T-helper 2 cell treated with Interferon-gamma antibody and Interleukin-4, amounts not matched to agents 5 μg/mL and 100 μg/mL, for 36 hours (primary cell): ENCODE measurements at regions not wholly inside any gene's neighbourhood (a gene's known extent, or its start where the extent isn't known, plus 50 kb on each side); places are given as distances from the start of the nearest gene placed in this dataset.

Source experiments
- DNase-seq: peaks from one replicate; pipeline ENCODE4 v3.0.0; 2021; ENCODE audit warnings: low spot score
- H3K27ac Mint-ChIP-seq: one replicate; pipeline ENCODE4 v1.8.0; 2021; ENCODE audit warnings: mild to moderate bottlenecking, mixed read lengths
- H3K27me3 Mint-ChIP-seq: one replicate; pipeline ENCODE4 v1.8.0; 2021; ENCODE audit warnings: low read depth, mixed read lengths
- H3K36me3 Mint-ChIP-seq: one replicate; pipeline ENCODE4 v1.8.0; 2021; ENCODE audit warnings: low read depth, mixed read lengths
- H3K4me1 Mint-ChIP-seq: one replicate; pipeline ENCODE4 v1.8.0; 2021; ENCODE audit warnings: low read depth, mixed read lengths
- H3K4me3 Mint-ChIP-seq: one replicate; pipeline ENCODE4 v1.8.0; 2022; ENCODE audit warnings: mild to moderate bottlenecking, moderate library complexity, mixed read lengths
- H3K9me3 Mint-ChIP-seq: one replicate; pipeline ENCODE4 v1.8.0; 2021; ENCODE audit warnings: mixed read lengths

DNA sequence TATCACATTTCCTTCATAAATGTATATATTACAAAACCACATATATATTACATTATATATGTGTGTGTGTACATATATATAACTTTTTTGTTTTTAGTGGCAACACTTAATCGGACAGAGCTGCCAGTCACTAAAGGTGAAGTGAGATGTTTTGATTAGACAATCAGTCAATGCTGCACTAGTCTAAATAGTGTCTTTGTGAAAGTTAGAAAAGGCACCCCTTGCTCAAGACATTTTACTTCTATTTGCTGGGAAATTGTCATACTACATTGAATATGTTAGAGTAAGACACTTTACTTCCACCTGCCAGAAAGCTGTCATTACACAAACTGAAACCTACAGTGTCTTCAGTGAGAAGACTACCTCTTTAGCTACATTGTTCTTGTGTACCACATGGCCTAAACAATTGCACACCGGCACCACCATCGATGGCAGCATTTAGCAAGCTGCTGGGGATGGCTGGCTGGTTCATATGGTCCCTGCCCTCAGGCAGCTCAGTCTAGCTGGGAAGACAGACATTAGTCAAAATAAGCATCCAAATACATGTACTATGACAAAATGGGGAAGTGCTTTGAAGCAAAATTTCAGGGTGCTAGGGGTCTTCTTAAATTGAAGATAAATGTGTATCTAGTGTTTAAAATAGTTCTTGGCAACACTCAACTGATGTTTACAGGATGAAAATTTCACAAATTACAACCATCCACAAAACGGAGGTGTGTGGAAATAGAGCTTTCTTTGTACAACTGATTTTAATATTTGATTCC lies 148.1 kb upstream of the GATB start:
- DNase-seq = no peak
- Mint-ChIP-seq H3K36me3 (no peaks in the 10 kb centered on the region), H3K9me3 (peaks cover 8% of the 10 kb centered on the region), H3K4me1 (peaks cover 4% of the 10 kb centered on the region), H3K27me3 (peaks cover 6% of the 10 kb centered on the region), H3K27ac (no peak overlapping the region), H3K4me3 (no peak overlapping the region)

DNA sequence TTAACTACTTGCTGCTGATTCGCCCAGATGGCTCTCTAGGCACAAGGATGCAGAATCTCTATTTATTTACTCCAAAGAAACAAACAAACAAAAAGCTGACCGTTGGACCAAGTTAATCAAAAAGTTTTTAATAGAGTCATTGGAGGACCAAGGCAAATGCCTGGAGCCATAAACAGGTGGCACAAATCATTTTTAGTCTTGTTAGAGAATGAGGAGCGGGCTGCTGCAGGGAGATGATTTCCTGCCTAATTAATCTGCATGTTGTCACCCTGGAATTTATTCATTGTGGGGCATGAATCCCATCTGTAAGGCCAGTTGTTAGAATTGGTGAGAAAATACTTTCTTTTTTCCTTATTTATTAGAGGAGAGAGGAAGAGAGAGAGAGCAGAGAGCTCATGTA lies 147.4 kb upstream of the GATB start:
- Mint-ChIP-seq H3K36me3 (no peaks in the 10 kb centered on the region), H3K27ac (no peak overlapping the region), H3K4me1 (peaks cover 4% of the 10 kb centered on the region)

DNA sequence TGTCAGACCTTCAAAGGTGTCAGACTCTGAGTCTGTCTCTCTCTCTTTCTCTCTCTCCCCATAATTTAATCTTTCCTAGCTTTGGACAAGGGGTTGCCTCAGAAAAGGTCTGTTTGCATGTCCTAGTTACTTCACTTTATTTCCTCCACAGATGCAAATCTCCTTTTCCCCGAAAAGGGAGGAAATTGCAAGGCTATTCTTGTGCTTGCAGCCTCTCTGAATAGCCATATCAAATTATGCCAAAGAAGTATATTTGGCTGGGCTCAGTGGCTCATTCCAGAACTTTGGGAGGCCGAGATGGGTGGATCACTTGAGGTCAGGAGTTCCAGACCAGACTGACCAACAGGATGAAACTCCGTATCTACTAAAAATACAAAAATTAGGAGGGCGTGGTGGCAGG lies 145.6 kb upstream of the GATB start:
- Mint-ChIP-seq H3K27me3 (peaks cover 6% of the 10 kb centered on the region), H3K27ac (no peak overlapping the region), H3K36me3 (peaks cover 3% of the 10 kb centered on the region), H3K9me3 (peaks cover 22% of the 10 kb centered on the region), H3K4me3 (no peak overlapping the region), H3K4me1 (peaks cover 4% of the 10 kb centered on the region)
- DNase-seq = no peak

More for the DNA sequence above, 147.4 kb upstream of the GATB start:
- H3K27me3 Mint-ChIP-seq = peaks cover 6% of the 10 kb centered on the region
- no peak overlapping the region for H3K4me3 Mint-ChIP-seq
- no peak for DNase-seq
- H3K9me3 Mint-ChIP-seq = peaks cover 11% of the 10 kb centered on the region

DNA sequence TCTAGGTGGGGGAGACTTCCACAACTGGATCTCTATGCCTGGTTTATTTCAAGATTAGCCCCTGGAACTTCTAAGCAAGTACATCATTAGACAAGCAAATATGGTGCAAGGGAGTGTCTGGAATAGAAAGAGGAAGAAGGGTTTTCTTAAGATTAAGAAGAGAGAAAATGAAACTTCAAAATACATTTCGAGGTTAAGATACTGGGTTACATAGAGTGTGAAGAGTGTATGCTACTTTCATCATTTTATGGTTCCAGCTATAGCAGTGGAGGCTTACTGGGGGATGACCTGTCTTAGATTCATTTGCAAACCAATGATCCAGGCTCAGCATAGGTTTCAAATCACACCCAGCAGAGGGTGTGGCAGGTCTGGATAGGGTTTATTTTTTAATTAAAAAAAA lies 144.4 kb upstream of the GATB start:
- Mint-ChIP-seq H3K27me3 (peaks cover 6% of the 10 kb centered on the region), H3K9me3 (peaks cover 22% of the 10 kb centered on the region), H3K27ac (no peak overlapping the region), H3K4me1 (peaks cover 4% of the 10 kb centered on the region), H3K36me3 (peaks cover 3% of the 10 kb centered on the region), H3K4me3 (no peak overlapping the region)
- DNase-seq = no peak

DNA sequence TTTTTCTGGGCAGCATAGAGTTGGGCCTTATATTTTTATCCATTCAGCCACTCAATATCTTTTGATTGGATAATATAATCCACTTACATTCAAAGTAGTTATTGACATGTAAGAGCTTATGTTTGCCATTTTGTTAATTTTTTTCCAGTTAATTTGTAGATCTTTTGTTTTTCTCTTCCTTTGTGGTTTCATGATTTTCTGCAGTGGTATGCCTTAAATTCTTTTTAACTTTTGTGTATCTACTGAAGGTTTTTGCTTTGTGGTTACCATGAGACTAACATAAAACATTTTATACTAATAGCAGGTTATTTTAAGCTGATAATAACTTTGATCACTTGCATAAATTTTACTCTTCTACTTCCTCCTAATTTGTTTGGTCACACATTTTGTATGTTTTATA lies 140.8 kb upstream of the GATB start:
- H3K27ac Mint-ChIP-seq = no peak overlapping the region
- peaks cover 3% of the 10 kb centered on the region for H3K27me3 Mint-ChIP-seq
- H3K4me1 Mint-ChIP-seq = peaks cover 3% of the 10 kb centered on the region
- H3K9me3 Mint-ChIP-seq = peaks cover 25% of the 10 kb centered on the region
- H3K36me3 Mint-ChIP-seq = peaks cover 3% of the 10 kb centered on the region
- H3K4me3 Mint-ChIP-seq = no peak overlapping the region
- no peak for DNase-seq

DNA sequence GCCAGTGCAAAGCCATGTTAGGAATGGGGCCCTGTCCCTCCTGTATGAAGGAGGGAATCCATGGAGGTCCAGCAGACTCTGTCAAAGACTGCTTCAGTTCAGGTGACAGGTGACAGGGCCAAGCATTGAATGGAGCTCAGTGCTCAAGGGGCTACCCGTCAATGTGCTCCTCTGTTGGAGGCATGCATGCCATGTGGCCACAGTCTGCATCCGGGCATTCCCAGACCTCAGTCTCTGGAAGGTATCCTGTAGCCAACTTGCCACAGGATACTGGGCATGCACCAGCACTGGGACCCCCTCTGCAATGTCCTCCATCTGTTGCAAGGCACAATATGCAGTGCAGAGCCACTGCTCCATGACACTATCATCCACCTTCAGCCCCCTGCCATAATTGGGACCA lies 136.1 kb upstream of the GATB start:
- H3K4me3 Mint-ChIP-seq = no peak overlapping the region

DNA sequence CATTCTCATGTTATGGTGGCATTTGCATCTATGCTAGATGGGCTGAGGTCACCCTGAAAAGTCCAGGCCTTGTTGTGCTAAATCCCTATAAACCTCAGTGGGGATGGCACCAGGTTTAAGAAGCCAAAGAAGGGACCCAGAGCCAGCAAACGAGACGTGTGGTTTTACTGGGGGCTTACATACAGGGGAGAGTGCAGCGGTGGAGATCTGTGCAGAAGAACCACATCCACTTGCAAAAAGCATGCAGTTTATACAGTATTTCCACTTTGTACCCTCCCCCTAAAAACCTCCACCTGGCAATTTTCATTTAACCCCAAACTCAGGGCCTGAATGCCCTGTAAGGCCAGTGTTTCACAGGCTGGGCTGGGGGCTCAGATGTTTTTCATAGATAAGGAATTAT lies 134.9 kb upstream of the GATB start:
- no peak for DNase-seq
- no peak overlapping the region for H3K4me3 Mint-ChIP-seq
- no peaks in the 10 kb centered on the region for H3K36me3 Mint-ChIP-seq
- H3K4me1 Mint-ChIP-seq = no peaks in the 10 kb centered on the region
- peaks cover 3% of the 10 kb centered on the region for H3K9me3 Mint-ChIP-seq
- H3K27me3 Mint-ChIP-seq = no peaks in the 10 kb centered on the region
- H3K27ac Mint-ChIP-seq = no peak overlapping the region

More for the DNA sequence above, 136.1 kb upstream of the GATB start:
- no peak overlapping the region for H3K27ac Mint-ChIP-seq
- H3K9me3 Mint-ChIP-seq = peaks cover 3% of the 10 kb centered on the region
- no peak for DNase-seq
- H3K4me1 Mint-ChIP-seq = no peaks in the 10 kb centered on the region
- H3K27me3 Mint-ChIP-seq = no peaks in the 10 kb centered on the region
- H3K36me3 Mint-ChIP-seq = no peaks in the 10 kb centered on the region

DNA sequence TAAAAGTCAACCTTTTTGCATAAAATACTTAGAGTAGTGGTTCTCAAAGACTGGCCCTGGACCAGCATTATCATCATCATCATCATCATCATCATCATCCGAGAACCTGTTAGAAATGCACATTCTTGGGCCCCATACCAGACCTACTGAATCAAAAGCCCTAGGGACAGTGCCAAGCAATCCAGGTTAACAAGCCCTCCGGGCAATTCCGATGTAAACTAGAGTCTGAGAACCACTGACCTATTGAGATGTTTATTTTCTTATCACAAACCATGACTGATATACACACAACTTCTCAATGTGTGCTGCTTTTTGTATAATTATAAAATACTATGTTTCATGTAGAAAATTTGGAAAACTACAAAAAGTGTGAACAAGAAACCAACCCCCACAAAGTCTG lies 133.4 kb upstream of the GATB start:
- no peak for DNase-seq
- H3K27ac Mint-ChIP-seq = no peak overlapping the region
- H3K36me3 Mint-ChIP-seq = no peaks in the 10 kb centered on the region
- H3K27me3 Mint-ChIP-seq = no peaks in the 10 kb centered on the region
- H3K9me3 Mint-ChIP-seq = peaks cover 3% of the 10 kb centered on the region
- H3K4me1 Mint-ChIP-seq = no peaks in the 10 kb centered on the region
- H3K4me3 Mint-ChIP-seq = no peak overlapping the region

DNA sequence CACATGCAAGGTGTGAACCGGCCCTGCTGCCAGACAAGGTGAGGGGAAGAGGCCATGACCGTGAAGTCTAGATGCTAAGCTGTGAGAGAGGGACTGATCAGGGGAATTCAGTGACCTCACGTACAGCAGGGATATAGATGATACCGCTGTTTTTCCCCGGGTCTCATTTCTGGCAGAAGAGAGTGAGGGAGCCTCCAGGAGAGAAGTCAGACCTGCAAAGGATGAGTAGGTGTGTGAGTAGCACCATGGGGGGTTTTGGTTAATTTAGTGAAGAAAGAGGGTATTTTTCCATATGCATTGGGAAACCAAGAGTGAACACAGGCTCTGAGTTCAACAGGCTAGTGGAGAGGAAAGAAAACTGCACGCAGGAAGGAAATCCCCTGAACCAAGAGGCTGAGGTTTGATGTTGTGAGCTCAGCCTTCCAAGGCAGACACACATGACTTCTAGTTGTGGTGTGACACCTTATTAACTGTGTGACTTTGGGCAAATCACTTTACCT lies 127.6 kb upstream of the GATB start:
- no peaks in the 10 kb centered on the region for H3K36me3 Mint-ChIP-seq
- peaks cover 8% of the 10 kb centered on the region for H3K4me1 Mint-ChIP-seq
- no peak for DNase-seq
- no peaks in the 10 kb centered on the region for H3K27me3 Mint-ChIP-seq
- H3K27ac Mint-ChIP-seq = no peak overlapping the region
- no peaks in the 10 kb centered on the region for H3K9me3 Mint-ChIP-seq
- H3K4me3 Mint-ChIP-seq = no peak overlapping the region

DNA sequence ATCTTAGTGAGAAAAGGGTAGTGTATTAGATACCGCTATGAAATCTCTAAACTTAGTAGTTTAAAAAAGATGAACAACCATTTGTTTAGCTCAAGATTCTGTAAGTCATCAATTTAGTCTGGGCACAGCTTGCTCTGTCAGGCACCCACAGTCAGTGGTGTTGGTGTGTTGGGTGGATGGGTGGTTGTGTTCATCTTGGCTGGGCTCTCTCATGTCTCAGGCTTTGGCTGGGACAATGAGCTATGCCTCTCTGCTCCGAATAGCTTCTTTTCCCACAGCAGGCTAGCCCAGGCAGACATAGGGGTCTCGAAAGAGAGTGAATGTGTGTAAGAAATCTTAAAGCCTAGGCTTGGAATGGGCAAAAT lies 127.0 kb upstream of the GATB start:
- H3K27me3 Mint-ChIP-seq = no peaks in the 10 kb centered on the region
- no peak overlapping the region for H3K27ac Mint-ChIP-seq
- H3K36me3 Mint-ChIP-seq = no peaks in the 10 kb centered on the region
- DNase-seq = no peak
- no peaks in the 10 kb centered on the region for H3K9me3 Mint-ChIP-seq
- H3K4me3 Mint-ChIP-seq = no peak overlapping the region
- peaks cover 8% of the 10 kb centered on the region for H3K4me1 Mint-ChIP-seq

DNA sequence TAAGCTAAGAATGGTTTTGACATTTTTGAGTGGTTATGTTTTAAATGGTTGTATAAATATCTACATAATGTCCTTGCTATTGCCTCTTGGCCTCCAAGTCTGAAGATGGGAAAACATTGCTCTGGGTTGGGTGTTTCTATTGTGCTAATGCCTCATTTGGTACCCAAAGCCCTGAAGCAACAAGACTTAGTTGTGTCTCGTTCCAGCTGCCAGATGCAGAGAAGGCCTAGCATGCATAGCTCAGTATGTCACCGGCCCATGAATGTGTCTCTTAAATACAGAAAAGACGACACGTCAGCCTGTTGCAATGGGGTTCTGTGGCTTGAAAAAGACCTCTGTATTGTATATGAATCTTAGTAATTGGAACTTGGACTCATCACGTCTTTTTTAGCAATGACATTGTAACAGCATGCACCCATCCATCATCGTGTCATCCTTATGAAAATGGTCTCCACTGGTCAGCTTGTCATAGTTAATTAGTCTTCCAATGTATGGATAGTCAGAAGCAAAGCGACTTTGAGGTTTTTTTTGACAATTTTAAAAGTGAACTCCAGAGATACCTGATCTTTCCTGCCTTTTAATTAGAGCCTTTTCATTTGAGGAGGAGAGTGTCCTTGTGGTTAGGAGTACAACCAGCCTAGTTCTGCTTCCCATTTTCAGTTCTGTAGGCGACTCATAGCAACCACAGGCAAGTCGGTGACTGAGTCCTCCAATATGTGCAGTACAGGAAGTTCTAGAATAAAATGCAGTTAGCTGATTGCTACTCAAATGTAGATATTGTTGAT lies 126.4 kb upstream of the GATB start:
- DNase-seq = no peak
- Mint-ChIP-seq H3K36me3 (no peaks in the 10 kb centered on the region), H3K9me3 (no peaks in the 10 kb centered on the region), H3K4me3 (no peak overlapping the region), H3K4me1 (peaks cover 12% of the 10 kb centered on the region), H3K27ac (no peak overlapping the region), H3K27me3 (no peaks in the 10 kb centered on the region)

DNA sequence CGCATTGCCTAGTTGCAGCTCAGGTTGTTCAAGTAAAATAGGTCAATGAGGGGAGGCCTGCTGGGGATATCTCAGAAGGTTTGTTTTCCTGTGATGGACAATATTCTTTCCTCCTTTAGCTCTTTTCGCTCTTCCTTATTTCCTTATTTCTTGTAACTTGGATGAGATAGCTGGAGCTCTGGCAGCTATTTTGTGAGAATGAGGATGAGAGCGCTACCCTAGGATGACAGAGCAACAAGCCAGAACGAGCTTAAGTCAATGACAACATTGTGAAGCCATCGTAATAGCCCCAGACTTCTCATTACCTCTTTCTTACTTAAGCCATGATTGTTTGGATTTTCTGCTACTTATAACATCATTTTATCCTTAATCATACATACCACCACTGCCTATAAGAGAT lies 124.3 kb upstream of the GATB start:
- no peak overlapping the region for H3K4me3 Mint-ChIP-seq
- no peaks in the 10 kb centered on the region for H3K36me3 Mint-ChIP-seq
- no peaks in the 10 kb centered on the region for H3K27me3 Mint-ChIP-seq
- H3K27ac Mint-ChIP-seq = no peak overlapping the region
- no peaks in the 10 kb centered on the region for H3K9me3 Mint-ChIP-seq
- peaks cover 15% of the 10 kb centered on the region for H3K4me1 Mint-ChIP-seq
- DNase-seq = no peak

DNA sequence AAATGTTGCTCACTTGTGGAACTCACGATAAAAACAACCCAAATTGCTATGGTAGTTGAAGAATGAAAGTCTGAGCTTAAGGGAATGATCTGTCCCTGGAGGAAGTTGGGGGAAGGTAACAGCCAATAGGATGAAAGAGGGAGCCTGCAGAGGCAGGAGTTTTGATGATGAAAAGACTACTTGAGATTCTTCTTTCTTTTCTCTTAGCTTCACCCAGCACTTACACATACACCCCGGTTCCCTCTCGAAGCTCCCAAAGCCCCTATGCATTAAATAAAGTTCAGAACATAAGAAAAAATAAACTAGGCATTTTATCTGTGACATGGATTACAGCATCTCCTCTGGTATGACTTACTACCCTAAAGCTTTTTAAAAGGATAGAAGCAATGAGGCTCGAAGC lies 122.9 kb upstream of the GATB start:
- Mint-ChIP-seq H3K27ac (no peak overlapping the region), H3K36me3 (no peaks in the 10 kb centered on the region), H3K9me3 (no peaks in the 10 kb centered on the region), H3K4me1 (peaks cover 15% of the 10 kb centered on the region), H3K4me3 (no peak overlapping the region), H3K27me3 (no peaks in the 10 kb centered on the region)
- no peak for DNase-seq

DNA sequence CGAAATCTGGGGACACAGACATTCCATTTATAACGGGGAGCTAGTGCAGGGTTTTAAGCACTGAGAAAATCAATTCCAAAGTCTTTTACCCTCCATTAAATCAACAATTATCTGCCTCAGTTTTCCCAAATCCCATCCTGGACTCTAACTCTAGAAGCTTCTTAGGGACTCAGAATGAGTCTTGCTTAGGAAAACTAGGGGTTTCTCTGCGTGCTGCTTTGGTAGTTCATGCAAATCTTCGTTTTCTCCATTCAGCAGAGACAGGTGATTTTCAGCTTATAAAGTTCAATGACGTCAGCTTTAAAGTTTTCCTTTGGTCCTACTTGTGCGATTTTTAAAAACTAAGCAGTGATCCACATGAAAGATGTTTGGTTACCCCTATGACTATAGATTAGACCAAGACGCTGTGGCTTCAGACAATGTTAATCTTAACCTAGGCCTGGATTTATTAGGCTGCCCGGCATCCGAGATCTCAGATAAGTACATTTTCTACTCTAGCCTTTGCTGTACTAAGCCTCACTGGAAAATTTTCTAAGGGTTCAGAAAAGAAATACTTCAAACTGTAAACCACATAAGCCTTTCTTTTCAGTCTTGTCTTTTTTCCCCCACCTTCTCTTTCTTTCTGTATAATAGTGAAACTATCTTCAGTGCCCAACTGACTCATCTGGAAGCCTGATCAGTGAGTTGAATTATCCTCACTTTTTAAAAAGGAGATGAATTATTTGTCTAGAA lies 121.4 kb upstream of the GATB start:
- peak; percentile 8 for DNase-seq

More for the DNA sequence above, 121.4 kb upstream of the GATB start:
- H3K4me1 Mint-ChIP-seq = peaks cover 7% of the 10 kb centered on the region
- H3K4me3 Mint-ChIP-seq = no peak overlapping the region
- no peak overlapping the region for H3K27ac Mint-ChIP-seq
- H3K27me3 Mint-ChIP-seq = no peaks in the 10 kb centered on the region
- no peaks in the 10 kb centered on the region for H3K36me3 Mint-ChIP-seq
- no peaks in the 10 kb centered on the region for H3K9me3 Mint-ChIP-seq
